ENCODE measurements at regions not wholly inside any gene's neighbourhood (a gene's known extent, or its start where the extent isn't known, plus 50 kb on each side); places are given as distances from the start of the nearest gene placed in this dataset.

- Histone ChIP-seq H3K27ac (ENCODE audit: extremely low read length, insufficient read depth, low read length) (no peak overlapping the region), H3K4me3 (replicated peaks in 1 of 3; ENCODE audit: insufficient read depth in 1 of 3, low read depth in 2 of 3, low read length in 3 of 3) (no peak overlapping the region), H3K9me3 (ENCODE audit: low read length) (peaks cover 6% of the 10 kb centered on the region; the same call in 1 of the 2 replicates), H3K27me3 (ENCODE audit: control insufficient read depth in 1 of 2, insufficient read depth in 2 of 2, low read length in 2 of 2) (no peaks in the 10 kb centered on the region), H3K79me2 (ENCODE audit: insufficient read depth, low read length) (no peaks in the 10 kb centered on the region), H3K9ac (ENCODE audit: insufficient read depth, low read depth, low read length) (no peak overlapping the region), H2AFZ (ENCODE audit: low read length) (no peak overlapping the region), H3K36me3 (replicated peaks in 1 of 2; ENCODE audit: control insufficient read depth in 1 of 2, insufficient read depth in 2 of 2, low read length in 2 of 2) (peaks cover 0 to 6% of the 10 kb centered on the region in 2 experiments; a peak in 1 of 5 replicates), H4K20me1 (ENCODE audit: insufficient read depth, low read length) (no peaks in the 10 kb centered on the region), H3K4me1 (ENCODE audit: insufficient read depth, low read length) (no peaks in the 10 kb centered on the region), H3K4me2 (ENCODE audit: low read depth, low read length) (no peak overlapping the region)
- ChIA-PET CTCF (ENCODE audit: low intra/inter-chr PET ratio, low total read pairs) (no interaction called here), POLR2A (no interaction called here)
- BruUV-seq (replicated peaks), result no TSS peak
- WGBS (ENCODE audit: low lambda C conversion rate), result 96% methylated on average over 2 of the region's 2 CpGs
- ATAC-seq (no peak), FAIRE-seq (no peak), DNase-seq (ENCODE audit: low spot score) (no peak)
- in situ Hi-C loops (cut with HindIII; ENCODE audit: extremely low pct_ligation_motif_present, low pct_unique_long_range_greater_than_20kb) (no loop called here), intact Hi-C loops (cut with micrococcal nuclease; ENCODE audit: unreplicated experiment) (no loop called here)
- TF ChIP-seq ZBTB10 (CRISPR knock-in tag; IDR thresholded peaks at IDR 0.05; ENCODE audit: borderline replicate concordance) (no peak), EEA1 (CRISPR knock-in tag; IDR thresholded peaks at IDR 0.05; ENCODE audit: borderline replicate concordance) (no peak), MTERF4 (CRISPR knock-in tag; IDR thresholded peaks at IDR 0.05) (no peak), ONECUT2 (CRISPR knock-in tag; IDR thresholded peaks at IDR 0.05) (no peak)
These were observed 68.3 kb upstream of the ALOX12 start for GRCh38 chr17:6927290-6928126.

All from HepG2 (cell line).